NB4 (cell line): ENCODE measurements at regions not wholly inside any gene's neighbourhood (a gene's known extent, or its start where the extent isn't known, plus 50 kb on each side); places are given as distances from the start of the nearest gene placed in this dataset.

Source experiments
- MAX ChIP-seq: IDR thresholded peaks from 2 replicates; pipeline ENCODE4 v1.6.1; 2011; ENCODE audit warnings: low read depth, low read length
- POLR2A ChIP-seq: IDR thresholded peaks from 2 replicates; pipeline ENCODE4 v1.6.1; 2011; ENCODE audit warnings: mild to moderate bottlenecking; ENCODE audit not compliant: insufficient read length; ENCODE audit errors: extremely low read depth
- TF ChIP-seq, protein P1 (sequence below): IDR thresholded peaks from one replicate; pipeline ENCODE4 v1.5.1; 2012; ENCODE audit warnings: low read depth, low read length

DNA sequence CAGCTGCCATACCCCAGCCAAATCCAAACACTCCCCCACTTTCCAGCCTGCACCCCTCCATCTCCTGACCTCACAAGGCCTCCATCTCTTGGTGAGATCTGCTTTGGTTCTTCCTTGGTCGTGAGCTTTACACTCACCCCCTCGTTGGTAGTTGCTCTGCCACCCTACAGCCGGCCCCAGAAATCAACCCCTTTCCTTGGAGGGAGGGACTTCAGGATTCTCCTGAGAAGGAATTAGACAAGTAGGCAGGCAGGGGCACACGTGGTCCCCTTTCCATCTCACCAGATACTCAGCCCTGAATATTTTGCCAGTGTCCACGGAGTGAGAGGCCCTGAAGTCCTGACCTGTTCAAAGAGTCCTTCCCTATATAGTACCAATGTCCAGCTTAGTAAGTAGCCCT lies 120.0 kb upstream of the PWP1 start:
- TF ChIP-seq POLR2A, result no peak
- TF ChIP-seq, protein P1, sequence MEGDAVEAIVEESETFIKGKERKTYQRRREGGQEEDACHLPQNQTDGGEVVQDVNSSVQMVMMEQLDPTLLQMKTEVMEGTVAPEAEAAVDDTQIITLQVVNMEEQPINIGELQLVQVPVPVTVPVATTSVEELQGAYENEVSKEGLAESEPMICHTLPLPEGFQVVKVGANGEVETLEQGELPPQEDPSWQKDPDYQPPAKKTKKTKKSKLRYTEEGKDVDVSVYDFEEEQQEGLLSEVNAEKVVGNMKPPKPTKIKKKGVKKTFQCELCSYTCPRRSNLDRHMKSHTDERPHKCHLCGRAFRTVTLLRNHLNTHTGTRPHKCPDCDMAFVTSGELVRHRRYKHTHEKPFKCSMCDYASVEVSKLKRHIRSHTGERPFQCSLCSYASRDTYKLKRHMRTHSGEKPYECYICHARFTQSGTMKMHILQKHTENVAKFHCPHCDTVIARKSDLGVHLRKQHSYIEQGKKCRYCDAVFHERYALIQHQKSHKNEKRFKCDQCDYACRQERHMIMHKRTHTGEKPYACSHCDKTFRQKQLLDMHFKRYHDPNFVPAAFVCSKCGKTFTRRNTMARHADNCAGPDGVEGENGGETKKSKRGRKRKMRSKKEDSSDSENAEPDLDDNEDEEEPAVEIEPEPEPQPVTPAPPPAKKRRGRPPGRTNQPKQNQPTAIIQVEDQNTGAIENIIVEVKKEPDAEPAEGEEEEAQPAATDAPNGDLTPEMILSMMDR, result no peak
- no peak for TF ChIP-seq MAX
